Keratinocyte (primary cell): ENCODE measurements at regions not wholly inside any gene's neighbourhood (a gene's known extent, or its start where the extent isn't known, plus 50 kb on each side); places are given as distances from the start of the nearest gene placed in this dataset.

Experiments
- DNase-seq: peaks from one replicate; pipeline ENCODE4 v3.0.0-alpha.2; 2011; ENCODE audit warnings: low read depth, missing footprints, low spot score
- FAIRE-seq: peaks from 2 replicates; lab custom pipeline; 2011; peaks lifted over from hg19 to GRCh38; lab: Jason Lieb, UNC
- H2AFZ ChIP-seq: 2 replicates; pipeline ENCODE4 v1.6.0; 2012; ENCODE audit warnings: low read length, control low read depth, inconsistent platforms; ENCODE audit not compliant: control insufficient read depth
- H3K27ac ChIP-seq: 2 replicates; pipeline ENCODE4 v1.5.1; 2011; ENCODE audit warnings: low read length; ENCODE audit not compliant: control insufficient read depth, insufficient read depth
- H3K27me3 ChIP-seq: 3 replicates; pipeline ENCODE4 v1.6.0; 2011; ENCODE audit warnings: low read length; ENCODE audit not compliant: control insufficient read depth, insufficient read depth; ENCODE audit errors: extremely low read depth
- H3K36me3 ChIP-seq, 2 experiments: 2 replicates in 1 of 2; 3 replicates in 1 of 2; pipeline ENCODE4 v1.5.1; 2011; ENCODE audit warnings: low read length in 2 of 2, mild to moderate bottlenecking in 1 of 2; ENCODE audit not compliant: control insufficient read depth in 2 of 2, insufficient read depth in 2 of 2; ENCODE audit errors: extremely low read depth in 1 of 2
- H3K4me1 ChIP-seq: 3 replicates; pipeline ENCODE4 v1.5.1; 2011; ENCODE audit warnings: low read length; ENCODE audit not compliant: control insufficient read depth, insufficient read depth; ENCODE audit errors: extremely low read depth
- H3K4me2 ChIP-seq: 3 replicates; pipeline ENCODE4 v1.6.0; 2011; ENCODE audit warnings: low read depth, low read length; ENCODE audit not compliant: control insufficient read depth, insufficient read depth; ENCODE audit errors: extremely low read depth
- H3K4me3 ChIP-seq, 3 experiments: fragments of 200-600 bp in 1 of 3; sonication (generic) in 1 of 3; 2 replicates in 2 of 3; 3 replicates in 1 of 3; pipeline ENCODE4 v1.5.1; 2011 to 2016; ENCODE audit warnings: low read length in 3 of 3, mild to moderate bottlenecking in 3 of 3, control low read depth in 2 of 3, inconsistent platforms in 1 of 3, low read depth in 1 of 3, mixed read lengths in 1 of 3, mixed run types in 1 of 3, moderate library complexity in 1 of 3; ENCODE audit not compliant: control insufficient read depth in 2 of 3, insufficient read depth in 2 of 3; ENCODE audit errors: extremely low read depth in 1 of 3
- H3K79me2 ChIP-seq: 2 replicates; pipeline ENCODE4 v1.6.0; 2012; ENCODE audit warnings: low read length; ENCODE audit not compliant: control insufficient read depth, insufficient read depth
- H3K9ac ChIP-seq: 3 replicates; pipeline ENCODE4 v1.6.0; 2011; ENCODE audit warnings: low read length; ENCODE audit not compliant: control insufficient read depth, insufficient read depth; ENCODE audit errors: extremely low read depth
- H3K9me1 ChIP-seq: 3 replicates; pipeline ENCODE4 v1.6.0; 2011; ENCODE audit warnings: low read length; ENCODE audit not compliant: control insufficient read depth, insufficient read depth; ENCODE audit errors: extremely low read depth
- H3K9me3 ChIP-seq: 2 replicates; pipeline ENCODE4 v1.5.1; 2012; ENCODE audit warnings: low read depth, low read length; ENCODE audit not compliant: control insufficient read depth
- H4K20me1 ChIP-seq: 3 replicates; pipeline ENCODE4 v1.6.0; 2011; ENCODE audit warnings: low read length; ENCODE audit not compliant: control insufficient read depth, insufficient read depth; ENCODE audit errors: extremely low read depth
- EZH2 ChIP-seq: IDR thresholded peaks from one replicate; pipeline ENCODE4 v1.6.1; 2012; ENCODE audit warnings: inconsistent platforms, mild to moderate bottlenecking, low read length, moderate library complexity
- dilution Hi-C: fragments of 300-500 bp; cut with MboI; formaldehyde crosslinking; loops from one replicate; pipeline ENCODE4 v1.7.0; 2020; ENCODE audit warnings: low sequenced_read_pairs; ENCODE audit not compliant: extremely low pct_ligation_motif_present
- TF ChIP-seq, protein P1 (sequence below), 3 experiments: IDR thresholded peaks in 1 of 3; conservative IDR thresholded peaks in 1 of 3; optimal IDR thresholded peaks in 1 of 3; 2 replicates in 2 of 3; 3 replicates in 1 of 3; pipeline versions ENCODE3 to v1.5.1; 2011; ENCODE audit warnings: low read length in 3 of 3, mild to moderate bottlenecking in 3 of 3, moderate library complexity in 2 of 3, control low read depth in 1 of 3, inconsistent platforms in 1 of 3; ENCODE audit not compliant: insufficient read depth in 2 of 3; ENCODE audit errors: extremely low read depth in 1 of 3

- DNase-seq (no peak), FAIRE-seq (no peak)
- no peaks in the 10 kb centered on the region for H3K4me1 ChIP-seq
- H3K9ac ChIP-seq, result no peak overlapping the region
- TF ChIP-seq, protein P1, sequence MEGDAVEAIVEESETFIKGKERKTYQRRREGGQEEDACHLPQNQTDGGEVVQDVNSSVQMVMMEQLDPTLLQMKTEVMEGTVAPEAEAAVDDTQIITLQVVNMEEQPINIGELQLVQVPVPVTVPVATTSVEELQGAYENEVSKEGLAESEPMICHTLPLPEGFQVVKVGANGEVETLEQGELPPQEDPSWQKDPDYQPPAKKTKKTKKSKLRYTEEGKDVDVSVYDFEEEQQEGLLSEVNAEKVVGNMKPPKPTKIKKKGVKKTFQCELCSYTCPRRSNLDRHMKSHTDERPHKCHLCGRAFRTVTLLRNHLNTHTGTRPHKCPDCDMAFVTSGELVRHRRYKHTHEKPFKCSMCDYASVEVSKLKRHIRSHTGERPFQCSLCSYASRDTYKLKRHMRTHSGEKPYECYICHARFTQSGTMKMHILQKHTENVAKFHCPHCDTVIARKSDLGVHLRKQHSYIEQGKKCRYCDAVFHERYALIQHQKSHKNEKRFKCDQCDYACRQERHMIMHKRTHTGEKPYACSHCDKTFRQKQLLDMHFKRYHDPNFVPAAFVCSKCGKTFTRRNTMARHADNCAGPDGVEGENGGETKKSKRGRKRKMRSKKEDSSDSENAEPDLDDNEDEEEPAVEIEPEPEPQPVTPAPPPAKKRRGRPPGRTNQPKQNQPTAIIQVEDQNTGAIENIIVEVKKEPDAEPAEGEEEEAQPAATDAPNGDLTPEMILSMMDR (optimal IDR thresholded peaks at IDR 0.05 in 1 of 3, IDR thresholded peaks at IDR 0.05 in 1 of 3, conservative IDR thresholded peaks at IDR 0.05 in 1 of 3; ENCODE audit: extremely low read depth in 1 of 3, insufficient read depth in 2 of 3, low read length in 3 of 3), result no peak
- TF ChIP-seq EZH2, result no peak
- no peak overlapping the region for H2AFZ ChIP-seq
- H3K27me3 ChIP-seq, result no peaks in the 10 kb centered on the region
- H3K36me3 ChIP-seq, result no peaks in the 10 kb centered on the region
- H4K20me1 ChIP-seq, result no peaks in the 10 kb centered on the region
- H3K27ac ChIP-seq, result no peak overlapping the region
- H3K79me2 ChIP-seq, result no peaks in the 10 kb centered on the region
- dilution Hi-C loops, result no loop called here
- H3K4me2 ChIP-seq, result no peak overlapping the region
- no peaks in the 10 kb centered on the region for H3K9me1 ChIP-seq
- no peaks in the 10 kb centered on the region for H3K9me3 ChIP-seq
- H3K4me3 ChIP-seq, result no peak overlapping the region
These were observed 136.2 kb downstream of the BARX1 start for GRCh38 chr9:93818827-93819472.

DNA sequence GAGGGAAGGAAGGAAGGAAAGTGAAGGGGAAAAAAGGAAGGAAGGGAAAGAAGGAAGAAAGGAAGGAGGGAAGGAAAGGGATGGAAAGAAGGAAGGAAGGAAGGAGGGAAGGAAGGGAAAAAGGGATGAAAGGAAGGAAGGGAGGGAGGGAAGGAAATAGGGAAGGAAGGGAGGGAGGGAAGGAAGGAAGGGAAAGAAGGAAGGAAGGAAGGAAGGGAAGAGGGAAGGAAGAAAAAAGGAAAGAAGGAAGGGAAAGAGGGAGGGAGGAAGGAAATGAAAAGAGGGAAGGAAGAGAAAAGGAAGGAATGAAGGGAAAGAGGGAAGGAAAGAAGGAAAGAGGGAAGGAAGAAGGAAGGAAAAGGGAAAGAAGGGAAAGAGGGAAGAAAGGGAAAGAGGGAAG, 136.9 kb downstream of the BARX1 start:
- Histone ChIP-seq H3K9ac (no peak overlapping the region), H3K27me3 (no peaks in the 10 kb centered on the region), H3K4me1 (no peaks in the 10 kb centered on the region), H3K79me2 (no peaks in the 10 kb centered on the region), H3K9me3 (no peaks in the 10 kb centered on the region), H4K20me1 (no peaks in the 10 kb centered on the region), H3K4me2 (no peak overlapping the region), H3K36me3 (no peaks in the 10 kb centered on the region), H3K4me3 (no peak overlapping the region), H3K9me1 (no peaks in the 10 kb centered on the region), H2AFZ (no peak overlapping the region), H3K27ac (no peak overlapping the region)
- DNase-seq, result no peak
- FAIRE-seq, result no peak
- TF ChIP-seq EZH2, result no peak
- TF ChIP-seq, protein P1 (optimal IDR thresholded peaks at IDR 0.05 in 1 of 3, IDR thresholded peaks at IDR 0.05 in 1 of 3, conservative IDR thresholded peaks at IDR 0.05 in 1 of 3; ENCODE audit: extremely low read depth in 1 of 3, insufficient read depth in 2 of 3, low read length in 3 of 3), result no peak
- dilution Hi-C loops, result no loop called here
